GM06990 (cell line): ENCODE measurements at regions not wholly inside any gene's neighbourhood (a gene's known extent, or its start where the extent isn't known, plus 50 kb on each side); places are given as distances from the start of the nearest gene placed in this dataset.

ENCODE experiments used
- DNase-seq: peaks from one replicate; pipeline ENCODE4 v3.0.0-alpha.2; 2011; ENCODE audit not compliant: insufficient read length; ENCODE audit errors: extremely low read depth
- H3K27me3 ChIP-seq: replicated peaks from 2 replicates; pipeline ENCODE4 v1.6.0; 2011; ENCODE audit warnings: low read length; ENCODE audit not compliant: control insufficient read depth, insufficient read depth
- H3K36me3 ChIP-seq: 2 replicates; pipeline ENCODE4 v1.5.1; 2011; ENCODE audit warnings: low read length; ENCODE audit not compliant: control insufficient read depth, insufficient read depth
- H3K4me3 ChIP-seq: replicated peaks from 2 replicates; pipeline ENCODE4 v1.5.1; 2011; ENCODE audit warnings: low read depth, mild to moderate bottlenecking, control low read depth, low read length
- TF ChIP-seq, protein P1 (sequence below): IDR thresholded peaks from 2 replicates; pipeline ENCODE4 v1.5.1; 2011; ENCODE audit warnings: low read length, control low read depth, mild to moderate bottlenecking, inconsistent platforms; ENCODE audit not compliant: insufficient read depth, poor library complexity, severe bottlenecking

DNA sequence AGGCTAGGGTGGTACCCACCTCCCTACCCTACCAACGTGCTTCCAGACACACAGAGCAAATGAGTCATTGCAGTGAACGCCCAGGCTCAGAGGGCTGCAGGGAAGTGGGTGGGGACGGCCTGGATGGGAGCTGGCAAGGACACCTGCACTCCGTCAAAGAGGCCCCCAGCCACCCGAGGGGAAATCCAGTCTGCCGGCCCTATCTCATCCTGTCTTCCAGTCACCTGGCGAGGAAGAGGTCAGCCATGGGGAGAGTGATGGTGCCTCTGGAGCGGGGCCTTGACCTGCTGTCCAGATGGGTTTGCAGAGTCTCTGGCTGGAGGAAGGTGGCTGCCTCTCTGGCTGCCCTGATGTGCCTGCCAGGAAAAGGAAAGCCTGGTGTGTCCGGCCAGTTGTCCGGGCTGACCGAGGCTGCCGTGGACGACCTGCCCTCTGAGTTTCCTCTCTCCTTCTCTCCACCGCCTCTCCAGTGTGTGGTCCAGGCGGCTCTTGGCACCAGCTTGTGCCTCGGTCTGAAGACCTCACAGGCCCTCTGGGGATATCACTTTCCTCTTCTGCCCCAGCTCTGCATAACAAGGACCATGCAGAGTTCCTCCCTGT, 209.7 kb upstream of the COPS8 start:
- H3K27me3 ChIP-seq: no peaks in the 10 kb centered on the region; the same call in 1 of the 2 replicates
- DNase-seq: no peak
- TF ChIP-seq, protein P1, sequence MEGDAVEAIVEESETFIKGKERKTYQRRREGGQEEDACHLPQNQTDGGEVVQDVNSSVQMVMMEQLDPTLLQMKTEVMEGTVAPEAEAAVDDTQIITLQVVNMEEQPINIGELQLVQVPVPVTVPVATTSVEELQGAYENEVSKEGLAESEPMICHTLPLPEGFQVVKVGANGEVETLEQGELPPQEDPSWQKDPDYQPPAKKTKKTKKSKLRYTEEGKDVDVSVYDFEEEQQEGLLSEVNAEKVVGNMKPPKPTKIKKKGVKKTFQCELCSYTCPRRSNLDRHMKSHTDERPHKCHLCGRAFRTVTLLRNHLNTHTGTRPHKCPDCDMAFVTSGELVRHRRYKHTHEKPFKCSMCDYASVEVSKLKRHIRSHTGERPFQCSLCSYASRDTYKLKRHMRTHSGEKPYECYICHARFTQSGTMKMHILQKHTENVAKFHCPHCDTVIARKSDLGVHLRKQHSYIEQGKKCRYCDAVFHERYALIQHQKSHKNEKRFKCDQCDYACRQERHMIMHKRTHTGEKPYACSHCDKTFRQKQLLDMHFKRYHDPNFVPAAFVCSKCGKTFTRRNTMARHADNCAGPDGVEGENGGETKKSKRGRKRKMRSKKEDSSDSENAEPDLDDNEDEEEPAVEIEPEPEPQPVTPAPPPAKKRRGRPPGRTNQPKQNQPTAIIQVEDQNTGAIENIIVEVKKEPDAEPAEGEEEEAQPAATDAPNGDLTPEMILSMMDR: no peak
- no peak overlapping the region for H3K4me3 ChIP-seq
- H3K36me3 ChIP-seq: no peaks in the 10 kb centered on the region

DNA sequence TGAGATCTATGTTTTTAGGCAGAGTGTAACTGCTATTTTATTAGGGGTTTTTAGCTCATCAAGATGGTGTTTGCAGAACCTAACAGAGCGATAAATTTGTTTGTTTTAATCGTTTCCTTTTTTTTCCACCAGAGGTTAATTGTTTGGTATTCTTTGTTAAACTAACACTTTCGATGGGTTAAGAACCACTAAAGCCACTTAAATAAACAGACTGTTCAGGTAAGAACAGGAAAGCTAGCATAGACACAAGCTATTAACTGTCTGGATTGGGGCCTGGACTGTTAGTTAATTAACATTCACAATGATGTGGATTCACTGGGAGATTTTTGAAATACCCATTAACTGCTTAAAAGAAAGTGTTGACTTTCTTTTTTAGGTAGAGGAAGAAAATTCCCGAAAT, 209.0 kb upstream of the COPS8 start:
- Histone ChIP-seq H3K27me3 (no peaks in the 10 kb centered on the region; the same call in 1 of the 2 replicates), H3K4me3 (no peak overlapping the region), H3K36me3 (no peaks in the 10 kb centered on the region)
- DNase-seq: no peak
- TF ChIP-seq, protein P1: no peak

DNA sequence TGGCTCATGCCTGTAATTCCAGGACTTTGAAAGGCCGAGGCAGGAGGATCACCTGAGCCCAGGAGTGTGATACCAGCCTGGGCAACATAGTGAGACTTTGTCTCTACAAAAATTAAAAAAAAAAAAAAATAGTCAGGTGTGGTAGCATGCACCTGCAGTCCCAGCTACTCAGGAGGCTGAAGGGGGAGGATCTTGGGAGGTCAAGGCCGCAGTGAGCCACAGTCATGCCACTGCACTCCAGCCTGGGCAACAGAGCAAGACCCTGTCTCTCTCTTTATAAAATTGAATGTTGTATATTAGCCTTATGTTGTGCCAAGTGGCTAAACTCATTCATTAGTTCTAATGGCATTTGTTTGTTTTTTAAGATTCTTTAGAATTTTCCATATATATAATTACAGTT, 207.7 kb upstream of the COPS8 start:
- no peaks in the 10 kb centered on the region; the same call in 1 of the 2 replicates for H3K27me3 ChIP-seq
- H3K36me3 ChIP-seq: no peaks in the 10 kb centered on the region
- DNase-seq: no peak
- TF ChIP-seq, protein P1: no peak
- no peak overlapping the region for H3K4me3 ChIP-seq

DNA sequence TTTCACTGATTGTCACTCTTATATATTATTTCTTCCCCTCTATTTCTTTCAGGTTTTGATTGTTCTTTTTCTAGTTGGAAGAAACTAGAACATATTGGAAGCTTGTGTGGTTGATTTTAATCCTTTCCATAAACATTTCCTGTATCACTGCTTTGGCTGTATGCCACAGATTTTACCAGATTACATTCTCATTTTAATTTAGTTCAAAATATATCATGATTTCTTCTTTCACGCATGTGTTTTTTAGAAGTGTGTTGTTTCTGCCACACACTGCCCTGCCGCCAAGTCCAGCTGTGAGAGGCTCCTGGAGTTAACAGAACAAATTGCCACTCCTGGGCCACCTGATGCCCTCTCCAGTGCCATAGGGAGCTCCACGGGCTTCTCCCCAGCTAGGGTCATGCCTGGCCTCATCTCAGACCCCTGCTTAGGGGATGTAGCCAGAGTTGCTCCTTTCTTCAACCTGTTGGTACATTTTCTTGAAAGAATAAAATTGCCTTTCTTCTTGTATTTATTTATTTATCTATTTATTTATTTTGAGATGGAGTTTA, 206.2 kb upstream of the COPS8 start:
- TF ChIP-seq, protein P1: no peak
- Histone ChIP-seq H3K36me3 (no peaks in the 10 kb centered on the region), H3K27me3 (no peaks in the 10 kb centered on the region; the same call in 1 of the 2 replicates), H3K4me3 (no peak overlapping the region)
- DNase-seq: no peak

DNA sequence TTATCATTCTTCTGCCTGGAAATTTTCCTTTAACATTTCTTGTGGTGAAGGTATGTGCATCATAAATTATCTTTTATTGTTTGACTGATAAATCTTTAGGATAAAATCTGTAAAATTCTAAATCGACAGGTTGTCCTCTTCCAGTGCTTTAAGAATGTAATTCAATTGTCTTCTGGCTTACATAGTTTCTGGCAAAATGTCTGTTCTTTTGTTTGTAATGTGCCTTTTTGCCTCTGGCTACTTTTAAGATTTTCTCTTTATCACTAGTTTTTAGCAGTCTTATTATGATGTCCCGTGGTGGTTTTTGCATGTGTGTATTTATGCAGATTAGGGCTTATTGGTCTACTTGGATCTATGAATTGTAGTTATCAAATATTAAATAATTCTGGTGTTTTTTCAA, 203.6 kb upstream of the COPS8 start:
- Histone ChIP-seq H3K4me3 (no peak overlapping the region), H3K27me3 (no peaks in the 10 kb centered on the region), H3K36me3 (no peaks in the 10 kb centered on the region)
- no peak for DNase-seq
- TF ChIP-seq, protein P1: no peak
